ENCODE measurements at regions not wholly inside any gene's neighbourhood (a gene's known extent, or its start where the extent isn't known, plus 50 kb on each side); places are given as distances from the start of the nearest gene placed in this dataset.

GRCh38 chr5:84688566-84688965 is 303.9 kb upstream of the EDIL3 start:
- Histone ChIP-seq H3K36me3 (ENCODE audit: insufficient read depth, low read length) (no peaks in the 10 kb centered on the region), H3F3A (ENCODE audit: insufficient read depth, low read length, poor library complexity, severe bottlenecking) (no peaks in the 10 kb centered on the region), H3K27ac (ENCODE audit: low read length) (no peak overlapping the region), H3K79me2 (replicated peaks; ENCODE audit: insufficient read depth, low read length) (no peaks in the 10 kb centered on the region), H2AFZ (ENCODE audit: low read depth, low read length) (no peak overlapping the region), H3K4me2 (ENCODE audit: low read length) (no peak overlapping the region), H3K9me2 (ENCODE audit: insufficient read depth, low read length) (no peaks in the 10 kb centered on the region), H3K9ac (ENCODE audit: low read length) (no peak overlapping the region), H3K27me3 (ENCODE audit: insufficient read depth, low read depth, low read length) (no peaks in the 10 kb centered on the region), H3K9me3 (ENCODE audit: low read length) (no peaks in the 10 kb centered on the region), H3K4me3 (ENCODE audit: low read length) (no peak overlapping the region), H4K20me1 (ENCODE audit: insufficient read depth) (no peaks in the 10 kb centered on the region)
- TF ChIP-seq TAF1 (IDR thresholded peaks at IDR 0.05; ENCODE audit: low read depth) = no peak
- TF ChIP-seq EP300 (conservative IDR thresholded peaks at IDR 0.05; ENCODE audit: poor library complexity, severe bottlenecking) = no peak
- no peak for TF ChIP-seq POLR2AphosphoS5 (IDR thresholded peaks at IDR 0.05)
- no peak for TF ChIP-seq EZH2 (IDR thresholded peaks at IDR 0.05; ENCODE audit: borderline replicate concordance, insufficient read depth, low read length, poor library complexity, severe bottlenecking)
- no peak for TF ChIP-seq MXI1 (conservative IDR thresholded peaks at IDR 0.05; ENCODE audit: poor library complexity, severe bottlenecking)

GRCh38 chr5:84685121-84685894 is 300.6 kb upstream of the EDIL3 start:
- no peak overlapping the region for H3K27ac ChIP-seq (ENCODE audit: low read length)
- H3K27me3 ChIP-seq (ENCODE audit: insufficient read depth, low read depth, low read length) = no peaks in the 10 kb centered on the region
- no peak overlapping the region for H2AFZ ChIP-seq (ENCODE audit: low read depth, low read length)
- no peaks in the 10 kb centered on the region for H3F3A ChIP-seq (ENCODE audit: insufficient read depth, low read length, poor library complexity, severe bottlenecking)
- no peak overlapping the region for H3K4me2 ChIP-seq (ENCODE audit: low read length)
- H3K79me2 ChIP-seq (replicated peaks; ENCODE audit: insufficient read depth, low read length) = no peaks in the 10 kb centered on the region
- H3K9ac ChIP-seq (ENCODE audit: low read length) = no peak overlapping the region
- H3K9me3 ChIP-seq (ENCODE audit: low read length) = no peaks in the 10 kb centered on the region
- no peaks in the 10 kb centered on the region for H4K20me1 ChIP-seq (ENCODE audit: insufficient read depth)
- no peaks in the 10 kb centered on the region for H3K36me3 ChIP-seq (ENCODE audit: insufficient read depth, low read length)
- no peak overlapping the region for H3K4me3 ChIP-seq (ENCODE audit: low read length)
- TF ChIP-seq SMC3 (conservative IDR thresholded peaks at IDR 0.05; ENCODE audit: poor library complexity) = no peak
- TF ChIP-seq EP300 (conservative IDR thresholded peaks at IDR 0.05; ENCODE audit: poor library complexity, severe bottlenecking) = no peak
- TF ChIP-seq EZH2 (IDR thresholded peaks at IDR 0.05; ENCODE audit: borderline replicate concordance, insufficient read depth, low read length, poor library complexity, severe bottlenecking) = no peak
- TF ChIP-seq REST (IDR thresholded peaks at IDR 0.05; ENCODE audit: borderline replicate concordance) = no peak
- no peak for TF ChIP-seq RAD21 (conservative IDR thresholded peaks at IDR 0.05)
- no peak for TF ChIP-seq CTCF (IDR thresholded peaks at IDR 0.05; ENCODE audit: poor library complexity, severe bottlenecking)
- TF ChIP-seq MXI1 (conservative IDR thresholded peaks at IDR 0.05; ENCODE audit: poor library complexity, severe bottlenecking) = no peak
- no peak for TF ChIP-seq TAF1 (IDR thresholded peaks at IDR 0.05; ENCODE audit: low read depth)
- TF ChIP-seq POLR2AphosphoS5 (IDR thresholded peaks at IDR 0.05) = no peak
- no peaks in the 10 kb centered on the region for H3K9me2 ChIP-seq (ENCODE audit: insufficient read depth, low read length)

Measured in neural cell (in vitro differentiated cells).